SU-DHL-6 (cell line): ENCODE measurements at regions not wholly inside any gene's neighbourhood (a gene's known extent, or its start where the extent isn't known, plus 50 kb on each side); places are given as distances from the start of the nearest gene placed in this dataset.

Experiments
- H2AFZ ChIP-seq: fragments of 200-600 bp; sonication (generic); 2 replicates; pipeline ENCODE4 v1.6.1; 2014; ENCODE audit warnings: low read depth, mild to moderate bottlenecking, moderate library complexity, mixed read lengths, antibody characterized with exemption, low read length; ENCODE audit not compliant: severe bottlenecking
- H3F3A ChIP-seq: fragments of 200-600 bp; shearing (Covaris generic); 2 replicates; pipeline ENCODE4 v1.6.0; 2016; ENCODE audit warnings: antibody characterized with exemption, mild to moderate bottlenecking; ENCODE audit not compliant: insufficient read depth
- H3K27ac ChIP-seq: fragments of 200-600 bp; sonication (generic); 2 replicates; pipeline ENCODE4 v1.5.1; 2016; ENCODE audit warnings: low read depth, mild to moderate bottlenecking, low read length, moderate library complexity, mixed read lengths
- H3K27me3 ChIP-seq: fragments of 200-600 bp; sonication (generic), shearing (Covaris generic); 2 replicates; pipeline ENCODE4 v1.6.0; 2014; ENCODE audit warnings: mild to moderate bottlenecking, low read length
- H3K36me3 ChIP-seq: fragments of 200-600 bp; sonication (generic); 2 replicates; pipeline ENCODE4 v1.6.1; 2014; ENCODE audit warnings: mild to moderate bottlenecking, low read length, mixed read lengths
- H3K4me2 ChIP-seq: fragments of 300-600, 200-600 bp; shearing (Covaris generic), sonication (generic); 2 replicates; pipeline ENCODE4 v1.6.0; 2014; ENCODE audit warnings: low read length, low read depth, mild to moderate bottlenecking; ENCODE audit not compliant: poor library complexity, severe bottlenecking
- H3K4me3 ChIP-seq: fragments of 200-600 bp; sonication (generic); 2 replicates; pipeline ENCODE4 v1.5.1; 2014; ENCODE audit warnings: antibody characterized with exemption, low read length, mild to moderate bottlenecking, mixed read lengths; ENCODE audit not compliant: insufficient read depth, poor library complexity, severe bottlenecking
- H3K79me2 ChIP-seq: fragments of 200-600 bp; sonication (generic); 2 replicates; pipeline ENCODE4 v1.6.1; 2014; ENCODE audit warnings: mild to moderate bottlenecking, low read length, moderate library complexity; ENCODE audit not compliant: insufficient read depth
- H3K9ac ChIP-seq: fragments of 200-600 bp; sonication (generic); 2 replicates; pipeline ENCODE4 v1.7.0; 2014; ENCODE audit warnings: mild to moderate bottlenecking, low read length
- H3K9me2 ChIP-seq: fragments of 200-600 bp; sonication (generic); replicated peaks from 2 replicates; pipeline ENCODE4 v1.6.1; 2014; ENCODE audit warnings: low read length; ENCODE audit not compliant: insufficient read depth
- H3K9me3 ChIP-seq: fragments of 200-600 bp; sonication (generic); 2 replicates; pipeline ENCODE4 v1.6.1; 2014; ENCODE audit warnings: low read length, mixed read lengths; ENCODE audit not compliant: insufficient read depth
- H4K20me1 ChIP-seq: fragments of 200-600 bp; sonication (generic); 2 replicates; pipeline ENCODE4 v1.6.1; 2014; ENCODE audit warnings: low read depth, mild to moderate bottlenecking, antibody characterized with exemption, low read length, moderate library complexity, mixed read lengths
- CTCF ChIP-seq: fragments of 200-600 bp; sonication (generic); IDR thresholded peaks from one replicate; pipeline ENCODE4 v1.5.1; 2017; ENCODE audit warnings: antibody characterized with exemption, mild to moderate bottlenecking, low read length, moderate library complexity; ENCODE audit not compliant: insufficient read depth, poor library complexity, severe bottlenecking
- EZH2phosphoT487 ChIP-seq: fragments of 200-600 bp; sonication (generic), shearing (Covaris generic); conservative IDR thresholded peaks from 2 replicates; pipeline ENCODE4 v1.6.1; 2018; ENCODE audit warnings: mild to moderate bottlenecking, antibody characterized with exemption, low read length, moderate library complexity, mixed read lengths

- Histone ChIP-seq H3K9ac (no peak overlapping the region), H3K9me3 (no peaks in the 10 kb centered on the region), H3K4me2 (no peak overlapping the region), H3K79me2 (no peaks in the 10 kb centered on the region), H3K27ac (no peak overlapping the region), H3K36me3 (no peaks in the 10 kb centered on the region), H2AFZ (no peak overlapping the region), H3K9me2 (no peaks in the 10 kb centered on the region), H3F3A (no peaks in the 10 kb centered on the region), H3K27me3 (no peaks in the 10 kb centered on the region), H4K20me1 (no peaks in the 10 kb centered on the region), H3K4me3 (no peak overlapping the region)
- TF ChIP-seq CTCF = no peak
- no peak for TF ChIP-seq EZH2phosphoT487
These were observed 115.9 kb upstream of the RBPJ start for GRCh38 chr4:26204911-26205370.

- H2AFZ ChIP-seq = no peak overlapping the region
- no peaks in the 10 kb centered on the region for H3K9me2 ChIP-seq
- no peak overlapping the region for H3K4me2 ChIP-seq
- no peak overlapping the region for H3K4me3 ChIP-seq
- H3K9me3 ChIP-seq = no peaks in the 10 kb centered on the region
- no peaks in the 10 kb centered on the region for H3K79me2 ChIP-seq
- no peaks in the 10 kb centered on the region for H4K20me1 ChIP-seq
- no peak overlapping the region for H3K27ac ChIP-seq
- no peak overlapping the region for H3K9ac ChIP-seq
- no peaks in the 10 kb centered on the region for H3K27me3 ChIP-seq
- H3F3A ChIP-seq = no peaks in the 10 kb centered on the region
- no peak for TF ChIP-seq CTCF
- no peak for TF ChIP-seq EZH2phosphoT487
- H3K36me3 ChIP-seq = no peaks in the 10 kb centered on the region
These were observed 114.5 kb upstream of the RBPJ start for GRCh38 chr4:26206339-26206738.

GRCh38 chr4:26206999-26207398 is 113.8 kb upstream of the RBPJ start:
- Histone ChIP-seq H3K9me3 (no peaks in the 10 kb centered on the region), H4K20me1 (no peaks in the 10 kb centered on the region), H3K27ac (no peak overlapping the region), H3K27me3 (no peaks in the 10 kb centered on the region), H3K79me2 (no peaks in the 10 kb centered on the region), H3K36me3 (no peaks in the 10 kb centered on the region), H3K4me3 (no peak overlapping the region), H3F3A (no peaks in the 10 kb centered on the region), H2AFZ (no peak overlapping the region), H3K9ac (no peak overlapping the region), H3K9me2 (no peaks in the 10 kb centered on the region), H3K4me2 (no peak overlapping the region)
- TF ChIP-seq EZH2phosphoT487 = no peak
- no peak for TF ChIP-seq CTCF

GRCh38 chr4:26207631-26208030 is 113.2 kb upstream of the RBPJ start:
- no peaks in the 10 kb centered on the region for H4K20me1 ChIP-seq
- no peaks in the 10 kb centered on the region for H3K27me3 ChIP-seq
- no peak overlapping the region for H3K4me3 ChIP-seq
- no peak overlapping the region for H2AFZ ChIP-seq
- no peaks in the 10 kb centered on the region for H3F3A ChIP-seq
- no peaks in the 10 kb centered on the region for H3K9me2 ChIP-seq
- H3K36me3 ChIP-seq = no peaks in the 10 kb centered on the region
- no peaks in the 10 kb centered on the region for H3K9me3 ChIP-seq
- H3K79me2 ChIP-seq = no peaks in the 10 kb centered on the region
- no peak overlapping the region for H3K9ac ChIP-seq
- no peak overlapping the region for H3K4me2 ChIP-seq
- TF ChIP-seq CTCF (no peak), EZH2phosphoT487 (no peak)
- no peak overlapping the region for H3K27ac ChIP-seq
